ENCODE measurements at regions not wholly inside any gene's neighbourhood (a gene's known extent, or its start where the extent isn't known, plus 50 kb on each side); places are given as distances from the start of the nearest gene placed in this dataset.

- in situ Hi-C loops (cut with MboI; ENCODE audit: low sequenced_read_pairs, unreplicated experiment): no loop called here
These were observed 243.8 kb upstream of the ADGRL2 start for GRCh38 chr1:81556968-81557367.

GRCh38 chr1:81554534-81554933 is 246.2 kb upstream of the ADGRL2 start:
- DNase-seq (ENCODE audit: low spot score): no peak
- in situ Hi-C loops (cut with MboI; ENCODE audit: low sequenced_read_pairs, unreplicated experiment): no loop called here
- no peak for TF ChIP-seq CTCF (IDR thresholded peaks at IDR 0.05; ENCODE audit: borderline replicate concordance, control extremely low read depth, extremely low read depth, insufficient read depth, missing control alignments)

More at GRCh38 chr1:81556968-81557367, 243.8 kb upstream of the ADGRL2 start:
- TF ChIP-seq CTCF (IDR thresholded peaks at IDR 0.05; ENCODE audit: borderline replicate concordance, control extremely low read depth, extremely low read depth, insufficient read depth, missing control alignments): no peak
- no peak for DNase-seq (ENCODE audit: low spot score)

GRCh38 chr1:81554108-81554507 is 246.6 kb upstream of the ADGRL2 start:
- DNase-seq (ENCODE audit: low spot score): no peak
- no peak for TF ChIP-seq CTCF (IDR thresholded peaks at IDR 0.05; ENCODE audit: borderline replicate concordance, control extremely low read depth, extremely low read depth, insufficient read depth, missing control alignments)
- in situ Hi-C loops (cut with MboI; ENCODE audit: low sequenced_read_pairs, unreplicated experiment): no loop called here

GRCh38 chr1:81553503-81553902 is 247.2 kb upstream of the ADGRL2 start:
- no peak for DNase-seq (ENCODE audit: low spot score)
- in situ Hi-C loops (cut with MboI; ENCODE audit: low sequenced_read_pairs, unreplicated experiment): no loop called here
- TF ChIP-seq CTCF (IDR thresholded peaks at IDR 0.05; ENCODE audit: borderline replicate concordance, control extremely low read depth, extremely low read depth, insufficient read depth, missing control alignments): no peak

GRCh38 chr1:81551946-81552345 is 248.8 kb upstream of the ADGRL2 start:
- DNase-seq (ENCODE audit: low spot score): no peak
- in situ Hi-C loops (cut with MboI; ENCODE audit: low sequenced_read_pairs, unreplicated experiment): no loop called here
- TF ChIP-seq CTCF (IDR thresholded peaks at IDR 0.05; ENCODE audit: borderline replicate concordance, control extremely low read depth, extremely low read depth, insufficient read depth, missing control alignments): no peak

- in situ Hi-C loops (cut with MboI; ENCODE audit: low sequenced_read_pairs, unreplicated experiment): no loop called here
- no peak for DNase-seq (ENCODE audit: low spot score)
- TF ChIP-seq CTCF (IDR thresholded peaks at IDR 0.05; ENCODE audit: borderline replicate concordance, control extremely low read depth, extremely low read depth, insufficient read depth, missing control alignments): no peak
These were observed 250.0 kb upstream of the ADGRL2 start for GRCh38 chr1:81550753-81551152.
